Ishikawa (cell line): ENCODE measurements at regions not wholly inside any gene's neighbourhood (a gene's known extent, or its start where the extent isn't known, plus 50 kb on each side); places are given as distances from the start of the nearest gene placed in this dataset.

Experiments
- CEBPB ChIP-seq: IDR thresholded peaks from 2 replicates; pipeline ENCODE4 v1.6.1; 2012
- CREB1 ChIP-seq: IDR thresholded peaks from 2 replicates; pipeline ENCODE4 v1.6.1; 2012; ENCODE audit warnings: low read depth
- EGR1 ChIP-seq: IDR thresholded peaks from 2 replicates; pipeline ENCODE4 v1.6.1; 2012
- EP300 ChIP-seq: IDR thresholded peaks from 2 replicates; pipeline ENCODE4 v1.6.1; 2012; ENCODE audit warnings: borderline replicate concordance
- FOXM1 ChIP-seq: IDR thresholded peaks from 2 replicates; pipeline ENCODE4 v1.6.1; 2012; ENCODE audit warnings: low read depth, borderline replicate concordance
- NFIC ChIP-seq: IDR thresholded peaks from 2 replicates; pipeline ENCODE4 v1.6.1; 2012
- RAD21 ChIP-seq: IDR thresholded peaks from 2 replicates; pipeline ENCODE4 v1.6.1; 2012; ENCODE audit warnings: low read depth
- REST ChIP-seq: IDR thresholded peaks from 2 replicates; pipeline ENCODE4 v1.6.1; 2012; ENCODE audit warnings: low read depth, mild to moderate bottlenecking
- TAF1 ChIP-seq: IDR thresholded peaks from 2 replicates; pipeline ENCODE4 v1.6.1; 2012; ENCODE audit warnings: low read depth, mild to moderate bottlenecking
- TCF12 ChIP-seq: IDR thresholded peaks from 2 replicates; pipeline ENCODE4 v1.6.1; 2012; ENCODE audit warnings: low read depth
- TEAD4 ChIP-seq: IDR thresholded peaks from 2 replicates; pipeline ENCODE4 v1.6.1; 2012
- YY1 ChIP-seq: IDR thresholded peaks from 2 replicates; pipeline ENCODE4 v1.6.1; 2012; ENCODE audit warnings: low read depth
- ZBTB7A ChIP-seq: IDR thresholded peaks from 2 replicates; pipeline ENCODE4 v1.6.1; 2012; ENCODE audit warnings: low read depth
- TF ChIP-seq, protein P1 (sequence below): IDR thresholded peaks from 2 replicates; pipeline ENCODE4 v1.6.1; 2012
- TF ChIP-seq, protein P2 (sequence below): IDR thresholded peaks from 2 replicates; pipeline ENCODE4 v1.6.1; 2012

- TF ChIP-seq RAD21, result no peak
- TF ChIP-seq, protein P1, sequence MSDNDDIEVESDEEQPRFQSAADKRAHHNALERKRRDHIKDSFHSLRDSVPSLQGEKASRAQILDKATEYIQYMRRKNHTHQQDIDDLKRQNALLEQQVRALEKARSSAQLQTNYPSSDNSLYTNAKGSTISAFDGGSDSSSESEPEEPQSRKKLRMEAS, result no peak
- TF ChIP-seq CREB1, result no peak
- no peak for TF ChIP-seq CEBPB
- no peak for TF ChIP-seq ZBTB7A
- no peak for TF ChIP-seq YY1
- TF ChIP-seq TCF12, result no peak
- TF ChIP-seq REST, result no peak
These were observed 86.9 kb downstream of the AVPR1A start for GRCh38 chr12:63064080-63064479.

- TF ChIP-seq YY1, result no peak
- no peak for TF ChIP-seq EP300
- TF ChIP-seq TEAD4, result no peak
- no peak for TF ChIP-seq CEBPB
- TF ChIP-seq TAF1, result no peak
- TF ChIP-seq NFIC, result no peak
- TF ChIP-seq, protein P1, result no peak
- TF ChIP-seq TCF12, result no peak
- TF ChIP-seq, protein P2, sequence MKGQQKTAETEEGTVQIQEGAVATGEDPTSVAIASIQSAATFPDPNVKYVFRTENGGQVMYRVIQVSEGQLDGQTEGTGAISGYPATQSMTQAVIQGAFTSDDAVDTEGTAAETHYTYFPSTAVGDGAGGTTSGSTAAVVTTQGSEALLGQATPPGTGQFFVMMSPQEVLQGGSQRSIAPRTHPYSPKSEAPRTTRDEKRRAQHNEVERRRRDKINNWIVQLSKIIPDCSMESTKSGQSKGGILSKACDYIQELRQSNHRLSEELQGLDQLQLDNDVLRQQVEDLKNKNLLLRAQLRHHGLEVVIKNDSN, result no peak
- TF ChIP-seq RAD21, result no peak
- no peak for TF ChIP-seq ZBTB7A
- no peak for TF ChIP-seq REST
- TF ChIP-seq CREB1, result no peak
- TF ChIP-seq EGR1, result no peak
- no peak for TF ChIP-seq FOXM1
These were observed 94.4 kb downstream of the AVPR1A start for GRCh38 chr12:63056649-63057048.

- no peak for TF ChIP-seq TAF1
- TF ChIP-seq FOXM1, result no peak
- TF ChIP-seq TCF12, result no peak
- TF ChIP-seq, protein P1, result no peak
- TF ChIP-seq REST, result no peak
- no peak for TF ChIP-seq RAD21
- TF ChIP-seq, protein P2, result no peak
- no peak for TF ChIP-seq NFIC
These were observed 98.3 kb downstream of the AVPR1A start for GRCh38 chr12:63052696-63053095.

DNA sequence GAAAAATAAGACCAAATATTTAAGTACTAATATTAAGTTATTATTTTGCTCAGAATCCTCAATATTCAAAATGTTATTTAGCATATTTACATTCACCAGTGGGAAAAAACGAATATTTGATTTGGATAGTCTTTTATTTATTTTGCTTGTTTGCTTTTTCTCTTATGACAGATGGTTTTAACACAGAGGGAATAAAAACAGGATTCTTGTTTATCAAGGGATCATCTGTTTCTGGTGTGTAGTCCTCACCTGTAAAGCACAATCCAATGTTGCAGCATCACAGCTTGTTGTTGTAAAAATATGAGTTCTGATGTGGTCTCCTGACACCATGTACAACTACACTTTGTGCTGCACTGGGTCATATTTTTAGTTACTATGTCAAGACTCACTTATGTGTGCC, 103.9 kb downstream of the AVPR1A start:
- TF ChIP-seq TCF12 (no peak), ZBTB7A (no peak), TAF1 (no peak), NFIC (no peak), YY1 (no peak), CREB1 (no peak), RAD21 (no peak), EP300 (no peak)
- TF ChIP-seq, protein P1, result no peak
